Panc1 (cell line): ENCODE measurements at regions not wholly inside any gene's neighbourhood (a gene's known extent, or its start where the extent isn't known, plus 50 kb on each side); places are given as distances from the start of the nearest gene placed in this dataset.

Experiments used
- ATAC-seq: fragments of 200-7000 bp; cut with Tn5 transposase; 2 replicates; pipeline ENCODE4 v1.9.1; 2020; ENCODE audit warnings: mild to moderate bottlenecking, moderate library complexity
- BruUV-seq: library from RNA; stranded (reverse); fragments of 400-500 nt; replicated peaks from 2 replicates; lab custom pipeline; 2021; lab: Mats Ljungman, UMichigan
- CTCF ChIA-PET: fragments of 300-600 bp; sonication (Branson Sonifier 250); formaldehyde crosslinking; loops from one replicate; lab custom pipeline; 2022; ENCODE audit warnings: antibody characterized with exemption; lab: Charles Lee
- POLR2A ChIA-PET: fragments of 300-600 bp; sonication (Branson Sonifier 250); formaldehyde crosslinking; loops from one replicate; lab custom pipeline; 2022; ENCODE audit warnings: antibody characterized with exemption; lab: Charles Lee
- DNase-seq: peaks from one replicate; pipeline ENCODE4 v3.0.0-alpha.2; 2010; ENCODE audit warnings: low read depth, low spot score
- H3K27ac ChIP-seq: 2 replicates; pipeline ENCODE4 v1.5.1; 2011; ENCODE audit warnings: mild to moderate bottlenecking, low read length, inconsistent platforms
- H3K27me3 ChIP-seq: fragments of 200-500 bp; sonication (Bioruptor generic); 2 replicates; pipeline ENCODE4 v1.6.0; 2014; ENCODE audit warnings: low read length, inconsistent platforms; ENCODE audit not compliant: control insufficient read depth, insufficient read depth
- H3K36me3 ChIP-seq: fragments of 200-500 bp; sonication (Bioruptor generic); 2 replicates; pipeline ENCODE4 v1.5.1; 2014; ENCODE audit warnings: inconsistent platforms, mild to moderate bottlenecking, low read length, moderate library complexity; ENCODE audit not compliant: control insufficient read depth, insufficient read depth
- H3K4me1 ChIP-seq: 2 replicates; pipeline ENCODE4 v1.5.1; 2011; ENCODE audit warnings: inconsistent platforms, mild to moderate bottlenecking, low read length, moderate library complexity; ENCODE audit not compliant: control insufficient read depth, insufficient read depth
- H3K4me3 ChIP-seq, 2 experiments: 2 replicates each; pipeline ENCODE4 v1.5.1; 2011 to 2012; ENCODE audit warnings: low read depth in 2 of 2, low read length in 2 of 2, mild to moderate bottlenecking in 2 of 2, inconsistent platforms in 1 of 2, moderate library complexity in 1 of 2
- H3K9me3 ChIP-seq: fragments of 200-500 bp; sonication (Bioruptor generic); 2 replicates; pipeline ENCODE4 v1.5.1; 2014; ENCODE audit warnings: low read depth, mild to moderate bottlenecking, inconsistent platforms, low read length, moderate library complexity; ENCODE audit not compliant: control insufficient read depth, insufficient read depth
- POLR2AphosphoS5 ChIP-seq: IDR thresholded peaks from 2 replicates; pipeline ENCODE4 v1.6.1; 2012; ENCODE audit warnings: mild to moderate bottlenecking, low read depth, low read length, moderate library complexity
- SIN3A ChIP-seq: IDR thresholded peaks from 2 replicates; pipeline ENCODE4 v1.6.1; 2012; ENCODE audit warnings: low read depth, mild to moderate bottlenecking, low read length, moderate library complexity, borderline replicate concordance; ENCODE audit not compliant: insufficient read depth
- TCF7L2 ChIP-seq: IDR thresholded peaks from 2 replicates; pipeline ENCODE4 v1.6.1; 2011; ENCODE audit warnings: mild to moderate bottlenecking, low read depth, low read length, inconsistent platforms
- in situ Hi-C: cut with HindIII; loops from 2 replicates; pipeline ENCODE4 v1.10.0; 2016; ENCODE audit warnings: low sequenced_read_pairs, low pct_unique_long_range_greater_than_20kb
- intact Hi-C: fragments of 100-400 bp; cut with micrococcal nuclease; formaldehyde crosslinking; loops from one replicate; pipeline ENCODE4 v1.10.0; 2022; ENCODE audit not compliant: unreplicated experiment
- TF ChIP-seq, protein P1 (sequence below): fragments of 450-650 bp; IDR thresholded peaks from 2 replicates; pipeline ENCODE4 v1.5.1; 2017; ENCODE audit warnings: mild to moderate bottlenecking
- TF ChIP-seq, protein P2 (sequence below), 2 experiments: IDR thresholded peaks; 2 replicates each; pipeline ENCODE4 v1.6.1; 2011 to 2012; ENCODE audit warnings: low read depth in 2 of 2, control low read depth in 1 of 2, low read length in 1 of 2, mild to moderate bottlenecking in 1 of 2, moderate library complexity in 1 of 2; ENCODE audit not compliant: insufficient read depth in 1 of 2

DNA sequence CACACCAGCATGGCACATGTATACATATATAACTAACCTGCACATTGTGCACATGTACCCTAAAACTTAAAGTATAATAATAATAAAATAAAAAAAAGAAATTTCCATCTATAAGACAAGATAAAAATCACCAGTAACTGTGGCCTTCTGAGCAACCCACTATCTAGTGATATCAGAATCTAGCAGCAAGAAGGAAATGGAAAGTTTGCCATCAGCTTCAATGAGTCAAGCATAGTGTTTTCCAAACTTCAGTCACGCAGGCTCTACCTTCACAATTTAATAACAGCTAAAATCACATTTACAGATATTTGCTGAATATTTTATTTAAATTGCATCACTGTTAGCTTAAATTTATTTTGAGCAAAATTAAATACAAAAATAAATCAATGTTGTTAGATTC is 345.3 kb upstream of the CD180 start:
- DNase-seq (no peak), ATAC-seq (no peak)
- ChIA-PET POLR2A (no interaction called here), CTCF (no interaction called here)
- H3K36me3 ChIP-seq: no peaks in the 10 kb centered on the region
- TF ChIP-seq, protein P1, sequence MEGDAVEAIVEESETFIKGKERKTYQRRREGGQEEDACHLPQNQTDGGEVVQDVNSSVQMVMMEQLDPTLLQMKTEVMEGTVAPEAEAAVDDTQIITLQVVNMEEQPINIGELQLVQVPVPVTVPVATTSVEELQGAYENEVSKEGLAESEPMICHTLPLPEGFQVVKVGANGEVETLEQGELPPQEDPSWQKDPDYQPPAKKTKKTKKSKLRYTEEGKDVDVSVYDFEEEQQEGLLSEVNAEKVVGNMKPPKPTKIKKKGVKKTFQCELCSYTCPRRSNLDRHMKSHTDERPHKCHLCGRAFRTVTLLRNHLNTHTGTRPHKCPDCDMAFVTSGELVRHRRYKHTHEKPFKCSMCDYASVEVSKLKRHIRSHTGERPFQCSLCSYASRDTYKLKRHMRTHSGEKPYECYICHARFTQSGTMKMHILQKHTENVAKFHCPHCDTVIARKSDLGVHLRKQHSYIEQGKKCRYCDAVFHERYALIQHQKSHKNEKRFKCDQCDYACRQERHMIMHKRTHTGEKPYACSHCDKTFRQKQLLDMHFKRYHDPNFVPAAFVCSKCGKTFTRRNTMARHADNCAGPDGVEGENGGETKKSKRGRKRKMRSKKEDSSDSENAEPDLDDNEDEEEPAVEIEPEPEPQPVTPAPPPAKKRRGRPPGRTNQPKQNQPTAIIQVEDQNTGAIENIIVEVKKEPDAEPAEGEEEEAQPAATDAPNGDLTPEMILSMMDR: no peak
- H3K27ac ChIP-seq: no peak overlapping the region
- H3K27me3 ChIP-seq: no peaks in the 10 kb centered on the region
- H3K4me1 ChIP-seq: no peaks in the 10 kb centered on the region
- no peak overlapping the region for H3K4me3 ChIP-seq
- no peaks in the 10 kb centered on the region for H3K9me3 ChIP-seq
- intact Hi-C loops (no loop called here), in situ Hi-C loops (no loop called here)
- BruUV-seq: no TSS peak

DNA sequence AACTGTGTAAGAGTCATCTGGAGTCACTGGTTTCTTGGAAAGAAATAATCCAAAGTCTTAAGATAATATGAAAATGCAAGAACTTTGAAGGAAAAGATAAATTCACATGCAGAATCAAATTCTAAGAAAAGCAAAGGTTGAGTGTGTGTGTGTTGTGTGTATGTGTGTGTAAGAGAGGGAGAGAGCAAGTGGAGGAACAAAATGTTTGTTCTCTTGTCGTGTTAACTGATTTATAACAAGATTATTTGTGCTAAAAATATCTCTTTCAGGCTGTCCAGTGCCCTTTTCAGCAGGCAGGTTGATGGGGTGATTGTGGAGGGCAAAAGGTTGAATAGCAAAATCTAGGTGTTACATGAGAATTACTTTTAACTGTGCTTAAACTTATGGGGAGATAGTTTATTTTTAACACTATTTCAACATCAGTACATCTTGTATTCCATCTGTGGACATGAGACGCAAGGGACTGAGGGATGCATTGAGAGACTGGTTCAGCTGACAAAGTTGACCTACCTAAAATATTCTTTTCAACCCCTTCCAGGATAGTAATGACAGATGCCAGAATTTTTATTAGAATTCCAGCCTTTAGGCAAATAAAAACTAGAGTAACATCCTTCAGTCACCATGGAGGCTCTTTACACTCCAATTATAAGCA is 342.4 kb upstream of the CD180 start:
- no peaks in the 10 kb centered on the region for H3K36me3 ChIP-seq
- in situ Hi-C loops (no loop called here), intact Hi-C loops (no loop called here)
- no peak for ATAC-seq
- no peak for DNase-seq
- H3K9me3 ChIP-seq: no peaks in the 10 kb centered on the region
- CTCF ChIA-PET: no interaction called here
- TF ChIP-seq, protein P2, sequence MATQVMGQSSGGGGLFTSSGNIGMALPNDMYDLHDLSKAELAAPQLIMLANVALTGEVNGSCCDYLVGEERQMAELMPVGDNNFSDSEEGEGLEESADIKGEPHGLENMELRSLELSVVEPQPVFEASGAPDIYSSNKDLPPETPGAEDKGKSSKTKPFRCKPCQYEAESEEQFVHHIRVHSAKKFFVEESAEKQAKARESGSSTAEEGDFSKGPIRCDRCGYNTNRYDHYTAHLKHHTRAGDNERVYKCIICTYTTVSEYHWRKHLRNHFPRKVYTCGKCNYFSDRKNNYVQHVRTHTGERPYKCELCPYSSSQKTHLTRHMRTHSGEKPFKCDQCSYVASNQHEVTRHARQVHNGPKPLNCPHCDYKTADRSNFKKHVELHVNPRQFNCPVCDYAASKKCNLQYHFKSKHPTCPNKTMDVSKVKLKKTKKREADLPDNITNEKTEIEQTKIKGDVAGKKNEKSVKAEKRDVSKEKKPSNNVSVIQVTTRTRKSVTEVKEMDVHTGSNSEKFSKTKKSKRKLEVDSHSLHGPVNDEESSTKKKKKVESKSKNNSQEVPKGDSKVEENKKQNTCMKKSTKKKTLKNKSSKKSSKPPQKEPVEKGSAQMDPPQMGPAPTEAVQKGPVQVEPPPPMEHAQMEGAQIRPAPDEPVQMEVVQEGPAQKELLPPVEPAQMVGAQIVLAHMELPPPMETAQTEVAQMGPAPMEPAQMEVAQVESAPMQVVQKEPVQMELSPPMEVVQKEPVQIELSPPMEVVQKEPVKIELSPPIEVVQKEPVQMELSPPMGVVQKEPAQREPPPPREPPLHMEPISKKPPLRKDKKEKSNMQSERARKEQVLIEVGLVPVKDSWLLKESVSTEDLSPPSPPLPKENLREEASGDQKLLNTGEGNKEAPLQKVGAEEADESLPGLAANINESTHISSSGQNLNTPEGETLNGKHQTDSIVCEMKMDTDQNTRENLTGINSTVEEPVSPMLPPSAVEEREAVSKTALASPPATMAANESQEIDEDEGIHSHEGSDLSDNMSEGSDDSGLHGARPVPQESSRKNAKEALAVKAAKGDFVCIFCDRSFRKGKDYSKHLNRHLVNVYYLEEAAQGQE (IDR thresholded peaks at IDR 0.05; ENCODE audit: insufficient read depth in 1 of 2, low read depth in 2 of 2, low read length in 1 of 2): no peak
- TF ChIP-seq SIN3A (no peak), POLR2AphosphoS5 (no peak), TCF7L2 (no peak)
- TF ChIP-seq, protein P1: no peak
- H3K4me1 ChIP-seq: no peaks in the 10 kb centered on the region
- no peaks in the 10 kb centered on the region for H3K27me3 ChIP-seq
- BruUV-seq: no TSS peak
- H3K27ac ChIP-seq: no peak overlapping the region
- POLR2A ChIA-PET: no interaction called here
- no peak overlapping the region for H3K4me3 ChIP-seq
